ENCODE measurements at regions not wholly inside any gene's neighbourhood (a gene's known extent, or its start where the extent isn't known, plus 50 kb on each side); places are given as distances from the start of the nearest gene placed in this dataset.

GRCh38 chr4:4712800-4713528 is 146.5 kb upstream of the MSX1 start:
- DNase-seq (ENCODE audit: low spot score) (no peak), ATAC-seq (ENCODE audit: low read depth) (no peak)
- no peak overlapping the region for H3K27ac ChIP-seq (ENCODE audit: poor library complexity, severe bottlenecking)

GRCh38 chr4:4711902-4712301 is 147.6 kb upstream of the MSX1 start:
- H3K36me3 ChIP-seq (ENCODE audit: low read depth), result no peaks in the 10 kb centered on the region
- no peaks in the 10 kb centered on the region for H3K4me1 ChIP-seq (ENCODE audit: insufficient read depth, poor library complexity, severe bottlenecking)
- ATAC-seq (ENCODE audit: low read depth) (no peak; the same call in 2 of the 3 replicates), DNase-seq (ENCODE audit: low spot score) (no peak)
- H3K27ac ChIP-seq (ENCODE audit: poor library complexity, severe bottlenecking), result no peak overlapping the region
- H3K9me3 ChIP-seq (ENCODE audit: severe bottlenecking), result no peaks in the 10 kb centered on the region
- TF ChIP-seq CTCF (IDR thresholded peaks at IDR 0.05; ENCODE audit: poor library complexity, severe bottlenecking), result no peak
- no peaks in the 10 kb centered on the region for H3K27me3 ChIP-seq (ENCODE audit: insufficient read depth, poor library complexity, severe bottlenecking)
- no peak overlapping the region for H3K4me3 ChIP-seq (ENCODE audit: severe bottlenecking)

More at GRCh38 chr4:4712800-4713528, 146.5 kb upstream of the MSX1 start:
- no peaks in the 10 kb centered on the region for H3K27me3 ChIP-seq (ENCODE audit: insufficient read depth, poor library complexity, severe bottlenecking)
- no peak for TF ChIP-seq CTCF (IDR thresholded peaks at IDR 0.05; ENCODE audit: poor library complexity, severe bottlenecking)
- no peaks in the 10 kb centered on the region for H3K9me3 ChIP-seq (ENCODE audit: severe bottlenecking)
- no peaks in the 10 kb centered on the region for H3K36me3 ChIP-seq (ENCODE audit: low read depth)
- no peaks in the 10 kb centered on the region for H3K4me1 ChIP-seq (ENCODE audit: insufficient read depth, poor library complexity, severe bottlenecking)
- no peak overlapping the region for H3K4me3 ChIP-seq (ENCODE audit: severe bottlenecking)

GRCh38 chr4:4709736-4710135 is 149.7 kb upstream of the MSX1 start:
- Histone ChIP-seq H3K27ac (ENCODE audit: poor library complexity, severe bottlenecking) (no peak overlapping the region), H3K4me1 (ENCODE audit: insufficient read depth, poor library complexity, severe bottlenecking) (no peaks in the 10 kb centered on the region), H3K27me3 (ENCODE audit: insufficient read depth, poor library complexity, severe bottlenecking) (no peaks in the 10 kb centered on the region), H3K36me3 (ENCODE audit: low read depth) (no peaks in the 10 kb centered on the region), H3K9me3 (ENCODE audit: severe bottlenecking) (no peaks in the 10 kb centered on the region), H3K4me3 (ENCODE audit: severe bottlenecking) (no peak overlapping the region)
- DNase-seq (ENCODE audit: low spot score) (no peak), ATAC-seq (ENCODE audit: low read depth) (no peak)
- no peak for TF ChIP-seq CTCF (IDR thresholded peaks at IDR 0.05; ENCODE audit: poor library complexity, severe bottlenecking)

GRCh38 chr4:4704267-4704666 is 155.2 kb upstream of the MSX1 start:
- ATAC-seq (ENCODE audit: low read depth) (no peak), DNase-seq (ENCODE audit: low spot score) (no peak)
- no peaks in the 10 kb centered on the region for H3K4me1 ChIP-seq (ENCODE audit: insufficient read depth, poor library complexity, severe bottlenecking)
- no peaks in the 10 kb centered on the region for H3K36me3 ChIP-seq (ENCODE audit: low read depth)
- TF ChIP-seq CTCF (IDR thresholded peaks at IDR 0.05; ENCODE audit: poor library complexity, severe bottlenecking), result no peak
- no peaks in the 10 kb centered on the region for H3K9me3 ChIP-seq (ENCODE audit: severe bottlenecking)
- no peak overlapping the region for H3K4me3 ChIP-seq (ENCODE audit: severe bottlenecking)
- H3K27me3 ChIP-seq (ENCODE audit: insufficient read depth, poor library complexity, severe bottlenecking), result no peaks in the 10 kb centered on the region
- no peak overlapping the region for H3K27ac ChIP-seq (ENCODE audit: poor library complexity, severe bottlenecking)

- Histone ChIP-seq H3K4me1 (ENCODE audit: insufficient read depth, poor library complexity, severe bottlenecking) (no peaks in the 10 kb centered on the region), H3K9me3 (ENCODE audit: severe bottlenecking) (no peaks in the 10 kb centered on the region), H3K4me3 (ENCODE audit: severe bottlenecking) (no peak overlapping the region), H3K27ac (ENCODE audit: poor library complexity, severe bottlenecking) (no peak overlapping the region), H3K36me3 (ENCODE audit: low read depth) (no peaks in the 10 kb centered on the region), H3K27me3 (ENCODE audit: insufficient read depth, poor library complexity, severe bottlenecking) (no peaks in the 10 kb centered on the region)
- DNase-seq (ENCODE audit: low spot score) (no peak), ATAC-seq (ENCODE audit: low read depth) (no peak)
- no peak for TF ChIP-seq CTCF (IDR thresholded peaks at IDR 0.05; ENCODE audit: poor library complexity, severe bottlenecking)
These were observed 155.7 kb upstream of the STX18 start for GRCh38 chr4:4697584-4697983.

All from RWPE2 (cell line).